ENCODE measurements at regions not wholly inside any gene's neighbourhood (a gene's known extent, or its start where the extent isn't known, plus 50 kb on each side); places are given as distances from the start of the nearest gene placed in this dataset.
"Not testable (repeated sequence)": the region's sequence is repeated elsewhere in the genome, so short reads cannot be mapped to it uniquely, and the experiment has no call there.

DNA sequence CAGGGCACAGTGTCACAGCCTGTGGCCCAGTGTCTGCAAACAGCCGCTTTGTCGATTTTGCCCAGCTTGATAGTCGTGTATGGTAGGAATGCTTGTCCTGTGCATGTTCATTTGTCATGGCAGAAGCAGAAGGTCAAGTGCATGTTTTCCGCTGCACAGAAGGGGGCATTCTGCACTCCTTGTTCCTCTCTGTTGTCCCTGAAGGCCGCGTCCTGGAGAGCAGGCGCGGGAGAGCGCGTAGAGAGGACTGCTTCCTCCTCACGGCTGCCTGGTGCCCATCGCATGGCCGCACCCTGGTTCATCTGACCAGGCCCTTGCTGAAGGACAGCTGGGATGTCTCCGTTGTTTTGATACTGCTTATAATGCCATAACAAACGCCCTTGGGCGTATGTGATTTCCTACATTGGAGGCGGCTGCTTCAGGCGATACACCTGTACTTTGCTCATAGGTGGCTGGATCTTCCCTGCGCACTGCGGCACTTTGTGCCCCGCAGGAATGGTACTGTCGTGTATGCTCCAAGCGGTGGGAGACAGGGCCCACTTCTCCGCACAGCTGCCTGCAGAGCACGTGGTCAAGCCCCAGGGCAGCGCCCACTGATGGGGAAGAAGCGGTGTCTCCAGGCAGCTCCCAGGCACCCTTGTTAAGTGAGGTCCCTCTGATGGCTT lies 63.5 kb upstream of the LRPAP1 start:
- TF ChIP-seq, protein P1, sequence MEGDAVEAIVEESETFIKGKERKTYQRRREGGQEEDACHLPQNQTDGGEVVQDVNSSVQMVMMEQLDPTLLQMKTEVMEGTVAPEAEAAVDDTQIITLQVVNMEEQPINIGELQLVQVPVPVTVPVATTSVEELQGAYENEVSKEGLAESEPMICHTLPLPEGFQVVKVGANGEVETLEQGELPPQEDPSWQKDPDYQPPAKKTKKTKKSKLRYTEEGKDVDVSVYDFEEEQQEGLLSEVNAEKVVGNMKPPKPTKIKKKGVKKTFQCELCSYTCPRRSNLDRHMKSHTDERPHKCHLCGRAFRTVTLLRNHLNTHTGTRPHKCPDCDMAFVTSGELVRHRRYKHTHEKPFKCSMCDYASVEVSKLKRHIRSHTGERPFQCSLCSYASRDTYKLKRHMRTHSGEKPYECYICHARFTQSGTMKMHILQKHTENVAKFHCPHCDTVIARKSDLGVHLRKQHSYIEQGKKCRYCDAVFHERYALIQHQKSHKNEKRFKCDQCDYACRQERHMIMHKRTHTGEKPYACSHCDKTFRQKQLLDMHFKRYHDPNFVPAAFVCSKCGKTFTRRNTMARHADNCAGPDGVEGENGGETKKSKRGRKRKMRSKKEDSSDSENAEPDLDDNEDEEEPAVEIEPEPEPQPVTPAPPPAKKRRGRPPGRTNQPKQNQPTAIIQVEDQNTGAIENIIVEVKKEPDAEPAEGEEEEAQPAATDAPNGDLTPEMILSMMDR (IDR thresholded peaks at IDR 0.05): not testable (repeated sequence)
- TF ChIP-seq POLR2A, EP300 (IDR thresholded peaks at IDR 0.05): not testable (repeated sequence)

Data from stomach (tissue), 4 donors.